ENCODE measurements at regions not wholly inside any gene's neighbourhood (a gene's known extent, or its start where the extent isn't known, plus 50 kb on each side); places are given as distances from the start of the nearest gene placed in this dataset.
"Not testable (repeated sequence)": the region's sequence is repeated elsewhere in the genome, so short reads cannot be mapped to it uniquely, and the experiment has no call there.

DNA sequence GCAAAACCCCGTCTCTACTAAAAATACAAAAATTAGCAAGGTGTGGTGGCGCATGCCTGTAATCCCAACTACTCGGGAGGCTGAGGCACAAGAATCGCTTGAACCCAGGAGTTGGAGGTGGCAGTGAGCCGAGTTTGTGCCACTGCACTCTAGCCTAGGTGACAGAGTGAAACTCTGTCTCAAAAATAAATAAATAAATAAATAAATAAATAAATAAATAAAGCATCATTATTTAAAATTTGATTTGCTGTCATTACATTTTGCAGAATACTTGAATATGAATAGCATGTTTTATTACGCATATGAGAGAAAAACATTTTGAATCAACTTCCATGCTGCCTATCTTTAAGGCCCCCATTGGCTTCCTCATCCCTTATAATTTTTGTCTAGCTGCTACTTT is 53.4 kb upstream of the MED14 start:
- intact Hi-C loops (cut with micrococcal nuclease): not testable (repeated sequence)

GRCh38 chrX:40792433-40792832 is 57.1 kb upstream of the MED14 start:
- intact Hi-C loops (cut with micrococcal nuclease): no loop called here

- intact Hi-C loops (cut with micrococcal nuclease): loop anchor here (1.0 to 2.0 kb wide), 6 partner anchors 58 to 320 kb away; partner anchors contain the start of gene CXorf38
Observed at GRCh38 chrX:40794829-40795130, 59.4 kb upstream of the MED14 start.

DNA sequence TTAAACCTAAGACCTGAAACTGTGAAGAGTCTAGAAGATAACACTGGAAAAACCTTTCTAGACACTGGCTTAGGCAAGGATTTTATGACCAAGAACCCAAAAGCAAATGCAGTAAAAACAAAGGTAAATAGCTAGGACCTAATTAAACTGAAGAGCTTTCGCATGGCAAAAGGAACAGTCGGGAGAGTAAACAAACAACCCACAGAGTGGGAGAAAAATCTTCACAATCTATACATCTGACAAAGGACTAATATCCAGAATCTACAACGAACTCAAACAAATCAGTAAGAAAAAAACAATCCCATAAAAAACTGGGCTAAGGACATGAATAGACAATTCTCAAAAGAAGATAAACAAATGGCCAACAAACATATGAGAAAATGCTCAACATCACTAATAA is 64.4 kb upstream of the MED14 start:
- intact Hi-C loops (cut with micrococcal nuclease): not testable (repeated sequence)

DNA sequence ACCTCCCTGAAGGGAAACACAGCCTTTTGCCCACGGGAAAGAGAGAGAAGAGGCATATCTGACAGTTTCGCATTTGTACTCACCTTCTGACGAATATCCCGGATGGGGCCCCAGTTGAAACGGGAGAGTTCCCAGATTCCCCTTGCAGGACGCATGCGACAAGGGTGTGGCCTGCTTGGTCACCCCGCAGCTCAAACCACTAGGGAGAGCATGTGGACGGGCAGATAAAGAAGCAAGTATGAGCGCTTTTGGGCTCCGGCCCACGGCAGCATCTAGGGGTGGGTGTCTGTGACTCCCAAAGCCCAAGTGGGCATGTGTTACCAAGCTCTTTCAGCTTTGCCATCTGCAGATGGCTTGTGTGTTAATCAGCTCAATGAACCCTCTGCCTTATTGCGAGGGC is 70.1 kb upstream of the MED14 start:
- intact Hi-C loops (cut with micrococcal nuclease): no loop called here

DNA sequence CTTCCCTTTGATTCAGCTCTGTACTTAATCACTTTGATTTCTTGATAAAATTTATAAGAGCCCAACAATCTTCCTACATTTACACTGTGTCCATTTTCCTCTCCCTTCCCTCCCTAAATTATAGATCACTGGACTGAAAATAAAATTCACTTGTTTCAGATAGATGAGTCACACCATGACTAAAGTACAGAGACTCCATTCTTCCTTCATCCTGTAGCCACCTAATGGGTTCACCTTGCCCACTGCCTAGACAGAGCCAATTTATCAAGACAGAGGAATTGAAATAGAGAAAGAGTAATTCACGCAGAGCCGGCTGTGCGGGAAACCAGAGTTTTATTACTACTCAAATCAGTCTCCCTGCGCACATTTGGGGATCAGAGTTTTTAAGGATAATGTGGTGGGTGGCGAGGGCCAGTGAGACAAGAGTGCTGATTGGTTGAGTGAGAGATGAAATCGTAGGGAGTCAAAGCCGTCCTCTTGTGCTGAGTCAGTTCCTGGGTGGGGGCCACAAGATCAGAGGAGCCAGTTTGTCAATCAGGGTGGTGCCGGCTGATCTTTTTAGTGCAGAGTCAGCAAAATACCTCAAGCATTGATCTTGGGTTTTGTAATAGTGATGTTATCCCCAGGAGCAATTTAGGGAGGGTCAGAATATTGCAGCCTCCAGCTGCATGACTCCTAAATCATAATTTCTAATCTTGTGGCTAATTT is 71.3 kb upstream of the MED14 start:
- intact Hi-C loops (cut with micrococcal nuclease): no loop called here

GRCh38 chrX:40807384-40807783 is 72.0 kb upstream of the MED14 start:
- intact Hi-C loops (cut with micrococcal nuclease): no loop called here

- intact Hi-C loops (cut with micrococcal nuclease): no loop called here
Observed at GRCh38 chrX:40808203-40808602, 72.9 kb upstream of the MED14 start.

GRCh38 chrX:40809210-40809609 is 73.9 kb upstream of the MED14 start:
- intact Hi-C loops (cut with micrococcal nuclease): no loop called here

GRCh38 chrX:40815045-40815444 is 79.7 kb upstream of the MED14 start:
- intact Hi-C loops (cut with micrococcal nuclease): not testable (repeated sequence)

GRCh38 chrX:40816906-40817305 is 81.6 kb upstream of the MED14 start:
- intact Hi-C loops (cut with micrococcal nuclease): no loop called here

GRCh38 chrX:40818236-40818635 is 82.9 kb upstream of the MED14 start:
- intact Hi-C loops (cut with micrococcal nuclease): no loop called here

- intact Hi-C loops (cut with micrococcal nuclease): no loop called here
Observed at GRCh38 chrX:40821780-40822179, 86.4 kb upstream of the MED14 start.

- intact Hi-C loops (cut with micrococcal nuclease): no loop called here
Observed at GRCh38 chrX:40827331-40827730, 92.0 kb upstream of the MED14 start.

- intact Hi-C loops (cut with micrococcal nuclease): no loop called here
Observed at GRCh38 chrX:40831750-40832149, 96.4 kb upstream of the MED14 start.

- intact Hi-C loops (cut with micrococcal nuclease): no loop called here
Observed at GRCh38 chrX:40832723-40833122, 97.4 kb upstream of the MED14 start.

- intact Hi-C loops (cut with micrococcal nuclease): no loop called here
Observed at GRCh38 chrX:40834225-40834624, 98.9 kb upstream of the MED14 start.

DNA sequence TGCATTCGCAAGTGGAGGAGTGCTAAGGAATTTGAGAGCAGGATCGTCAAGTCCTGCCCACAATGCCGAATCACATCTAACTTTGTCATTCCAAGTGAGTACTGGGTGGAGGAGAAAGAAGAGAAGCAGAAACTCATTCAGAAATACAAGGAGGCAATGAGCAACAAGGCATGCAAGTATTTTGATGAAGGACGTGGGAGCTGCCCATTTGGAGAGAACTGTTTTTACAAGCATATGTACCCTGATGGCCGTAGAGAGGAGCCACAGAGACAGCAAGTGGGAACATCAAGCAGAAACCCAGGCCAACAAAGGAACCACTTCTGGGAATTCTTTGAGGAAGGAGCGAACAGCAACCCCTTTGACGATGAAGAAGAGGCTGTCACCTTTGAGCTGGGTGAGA is 100.2 kb upstream of the MED14 start:
- intact Hi-C loops (cut with micrococcal nuclease): no loop called here

- intact Hi-C loops (cut with micrococcal nuclease): no loop called here
Observed at GRCh38 chrX:40843643-40844042, 108.3 kb upstream of the MED14 start.

- intact Hi-C loops (cut with micrococcal nuclease): no loop called here
Observed at GRCh38 chrX:40844471-40844870, 109.1 kb upstream of the MED14 start.

DNA sequence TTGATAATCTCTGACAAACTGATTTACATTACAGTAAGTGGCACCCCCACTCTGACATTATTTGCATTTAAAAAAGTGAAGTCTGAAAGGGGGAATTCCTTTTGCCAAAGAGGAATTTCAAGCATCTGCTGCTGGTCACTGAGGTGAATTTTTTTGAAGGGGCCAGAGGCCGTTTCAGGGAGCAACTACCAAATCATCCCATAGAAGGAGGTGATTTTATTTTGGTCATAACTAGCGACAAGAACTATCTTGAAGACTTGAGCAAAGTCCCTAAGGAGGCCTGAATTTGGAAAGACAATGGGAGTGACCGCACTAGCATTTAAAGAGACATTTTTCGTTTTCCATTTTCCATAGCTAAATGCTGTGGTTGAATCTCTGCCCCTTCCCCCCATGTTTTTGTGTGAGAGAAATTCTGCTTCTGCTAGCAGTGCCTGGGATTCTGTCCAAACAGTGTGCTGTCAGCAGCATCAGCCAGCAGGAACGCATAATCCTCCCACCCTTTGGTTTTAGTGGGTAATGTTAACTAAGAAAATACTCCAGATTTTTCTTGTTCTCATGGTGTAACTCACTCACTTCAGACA is 110.1 kb upstream of the MED14 start:
- intact Hi-C loops (cut with micrococcal nuclease): no loop called here

DNA sequence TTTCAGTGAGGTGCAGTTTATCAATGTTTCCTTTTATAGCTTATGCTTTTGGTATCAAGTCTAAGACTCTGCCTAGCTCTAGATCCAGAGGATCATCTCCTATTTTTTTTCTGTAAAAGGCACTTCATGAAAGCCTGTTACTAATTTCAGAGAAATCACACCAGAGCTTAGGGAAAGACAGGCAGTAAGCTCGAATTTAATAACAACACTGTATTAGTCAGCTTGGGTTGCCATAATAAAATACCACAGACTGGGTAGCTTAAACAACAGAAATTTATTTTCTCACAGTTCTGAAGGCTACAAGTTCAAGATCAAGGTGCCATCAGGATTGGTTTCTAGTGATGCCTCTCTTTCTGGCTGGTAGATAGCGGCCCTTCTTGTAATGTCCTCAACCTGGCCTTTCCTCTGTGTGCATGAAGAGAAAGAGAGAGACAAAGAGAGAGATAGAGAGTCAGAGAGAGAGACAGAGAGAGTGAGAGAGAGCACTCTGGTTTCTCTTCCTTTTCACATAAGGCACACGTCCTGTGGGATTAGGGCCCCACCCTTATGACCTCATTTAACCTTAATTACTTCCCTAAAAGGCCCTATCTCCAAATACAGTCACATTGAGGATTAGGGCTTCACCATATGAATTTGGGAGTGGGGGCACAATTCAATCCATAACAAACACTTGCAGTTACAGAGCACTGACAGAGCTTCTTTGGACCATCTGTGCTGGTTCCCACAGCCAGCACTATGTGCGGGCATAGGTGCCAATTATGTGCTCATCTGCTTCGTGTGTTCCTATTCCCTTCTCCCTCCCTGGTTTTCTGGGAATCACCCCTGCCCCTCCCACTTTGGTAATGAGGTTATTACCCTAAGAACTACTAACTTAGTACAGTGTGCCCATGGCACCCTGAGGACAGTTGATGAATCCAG is 114.8 kb upstream of the MED14 start:
- intact Hi-C loops (cut with micrococcal nuclease): no loop called here
